DMS153 treated with DMSO at 0.1 percent for 48 hours (cell line): ENCODE measurements at regions not wholly inside any gene's neighbourhood (a gene's known extent, or its start where the extent isn't known, plus 50 kb on each side); places are given as distances from the start of the nearest gene placed in this dataset.

ENCODE experiments used
- DNase-seq: peaks from one replicate; lab custom pipeline; 2025; ENCODE audit not compliant: unreplicated experiment; lab: John Stamatoyannopoulos, UW

DNA sequence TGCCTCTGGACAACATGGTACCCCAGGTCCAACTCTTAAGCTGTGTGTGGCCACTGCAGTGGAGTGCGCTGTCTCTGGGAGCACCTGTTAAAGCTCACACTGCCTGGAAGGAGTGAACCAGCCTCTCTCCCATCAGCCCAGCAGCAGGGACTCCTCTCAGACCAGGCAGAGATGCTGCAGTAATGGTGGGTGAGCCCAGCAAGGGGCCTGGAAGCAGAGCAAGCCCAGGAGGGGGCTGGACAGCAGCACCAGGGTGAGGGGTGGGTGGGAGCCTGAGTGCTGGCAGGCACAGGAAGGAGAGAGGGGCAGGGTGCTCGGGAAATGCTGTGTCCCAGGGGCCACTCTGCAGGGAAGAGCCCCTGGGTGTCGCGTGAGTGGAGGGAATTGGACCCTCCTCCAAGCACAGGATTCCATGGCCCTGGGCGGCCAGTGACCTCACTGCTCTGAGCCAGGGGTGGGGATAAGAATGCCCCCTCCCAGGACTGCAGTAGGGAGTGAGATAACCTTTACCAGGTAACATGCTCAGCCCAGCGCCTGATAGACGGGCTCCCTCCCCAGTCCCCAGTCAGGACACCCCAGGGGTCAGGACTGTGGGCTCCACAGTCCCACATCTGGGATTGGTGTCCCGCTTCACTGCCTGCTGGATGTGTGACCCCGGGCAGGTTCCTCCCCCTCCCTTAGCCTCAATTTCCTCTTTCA is 313.1 kb downstream of the MATN1 start:
- no peak for DNase-seq

DNA sequence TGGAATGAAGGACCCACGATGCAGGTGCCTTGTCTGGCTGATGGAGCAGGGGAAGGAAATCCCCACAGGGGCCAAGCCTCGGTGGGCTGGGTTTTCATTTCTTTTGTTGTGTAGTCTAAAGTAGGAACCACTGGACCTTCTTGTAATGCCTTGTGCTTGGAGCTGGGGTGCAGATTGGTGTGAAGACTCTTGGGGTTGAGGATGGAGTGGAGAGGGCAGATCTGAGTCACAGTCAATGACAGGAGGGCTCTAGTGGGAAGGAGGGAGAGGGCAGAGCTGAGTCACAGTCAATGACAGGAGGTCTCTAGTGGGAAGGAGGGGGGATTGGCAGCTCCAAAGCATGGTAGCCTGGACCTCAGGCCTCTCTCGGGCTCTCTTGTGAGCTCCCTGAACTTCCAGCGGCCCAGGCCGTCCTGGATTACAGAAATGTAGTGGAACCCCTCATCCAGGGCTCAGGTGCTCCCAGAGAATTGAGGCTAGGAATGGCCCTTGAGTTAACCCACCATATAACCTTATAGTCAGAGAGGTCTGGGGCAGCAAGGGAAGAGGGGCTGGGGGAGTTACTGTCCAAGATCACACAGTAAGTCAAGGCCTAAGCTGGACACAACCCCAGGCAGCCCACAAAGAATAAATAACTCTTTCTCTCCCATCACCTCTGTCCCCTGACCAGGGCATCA is 313.8 kb downstream of the MATN1 start:
- DNase-seq = no peak

DNA sequence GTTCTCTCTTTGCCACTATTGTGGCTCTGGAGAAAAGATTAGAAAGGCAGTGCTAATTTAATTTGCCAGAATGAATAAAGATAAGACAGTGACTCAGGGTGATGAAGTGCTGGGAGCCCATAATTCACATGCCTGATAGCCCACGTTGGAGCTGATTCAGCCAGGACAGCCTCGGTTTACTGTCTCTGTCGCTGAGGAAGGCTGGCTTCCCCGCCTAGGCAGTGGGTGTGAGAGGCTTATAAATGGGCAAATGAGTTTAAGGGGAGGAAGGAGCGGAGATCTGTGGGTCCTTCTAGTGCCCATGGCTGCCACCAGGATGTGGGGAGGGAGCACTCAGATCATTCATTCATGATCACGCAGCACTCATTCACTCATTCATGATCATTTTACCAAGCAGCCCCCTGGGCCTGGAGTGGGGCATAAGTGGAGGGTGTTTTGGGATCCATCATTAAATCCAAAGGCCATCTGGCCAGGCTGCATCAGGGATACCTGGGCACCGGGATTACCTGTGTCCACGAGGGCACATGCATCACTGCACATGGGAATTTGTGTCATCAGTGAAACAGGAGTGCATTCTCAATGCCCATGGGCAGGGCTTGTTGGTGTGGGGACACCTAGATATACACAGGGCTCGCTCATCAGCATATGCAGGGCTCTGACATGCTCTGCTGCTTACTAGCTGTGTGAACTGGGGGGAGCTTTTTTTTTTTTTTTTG is 315.4 kb downstream of the MATN1 start:
- DNase-seq = no peak

DNA sequence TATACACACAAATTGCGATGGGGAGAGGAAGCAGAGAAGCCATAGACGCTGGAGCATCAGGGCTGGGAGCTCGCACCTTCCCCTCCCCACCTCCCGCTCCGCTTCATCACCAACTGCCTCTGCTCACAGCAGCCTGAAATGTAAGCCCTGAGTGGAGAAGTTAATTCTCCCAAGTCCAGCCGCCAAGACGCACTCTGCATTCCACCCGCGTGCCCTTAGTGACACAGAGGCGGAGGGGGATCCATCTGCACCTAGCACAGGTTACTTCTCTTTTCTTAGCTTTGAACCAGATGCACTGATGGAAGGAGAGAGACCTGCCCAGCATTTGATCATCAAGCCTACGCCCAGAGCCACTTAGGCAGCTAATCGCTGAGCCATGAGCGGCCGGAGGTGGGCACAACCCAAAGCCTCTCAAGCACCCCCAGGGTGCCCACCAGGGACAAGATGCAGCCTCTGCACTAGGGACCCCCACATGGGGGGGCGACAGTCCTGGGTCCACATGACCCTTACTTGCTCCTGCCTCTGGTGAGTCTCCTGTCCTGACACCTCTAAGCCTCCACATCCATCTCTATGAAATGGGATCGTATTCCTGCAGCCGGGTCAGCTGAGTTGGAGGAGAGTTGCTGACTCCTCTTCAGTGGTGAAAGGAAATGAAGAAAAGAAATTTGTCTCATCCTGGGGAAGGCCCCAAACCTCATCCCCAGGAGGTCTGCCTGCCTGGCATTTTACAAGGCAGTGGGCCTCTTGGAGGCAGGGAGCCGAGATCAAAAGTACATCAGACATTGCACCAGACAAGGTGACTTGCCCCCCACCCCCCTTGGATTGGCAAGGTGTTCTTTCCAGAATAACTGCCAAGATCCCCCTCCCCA is 316.2 kb downstream of the MATN1 start:
- DNase-seq = no peak

DNA sequence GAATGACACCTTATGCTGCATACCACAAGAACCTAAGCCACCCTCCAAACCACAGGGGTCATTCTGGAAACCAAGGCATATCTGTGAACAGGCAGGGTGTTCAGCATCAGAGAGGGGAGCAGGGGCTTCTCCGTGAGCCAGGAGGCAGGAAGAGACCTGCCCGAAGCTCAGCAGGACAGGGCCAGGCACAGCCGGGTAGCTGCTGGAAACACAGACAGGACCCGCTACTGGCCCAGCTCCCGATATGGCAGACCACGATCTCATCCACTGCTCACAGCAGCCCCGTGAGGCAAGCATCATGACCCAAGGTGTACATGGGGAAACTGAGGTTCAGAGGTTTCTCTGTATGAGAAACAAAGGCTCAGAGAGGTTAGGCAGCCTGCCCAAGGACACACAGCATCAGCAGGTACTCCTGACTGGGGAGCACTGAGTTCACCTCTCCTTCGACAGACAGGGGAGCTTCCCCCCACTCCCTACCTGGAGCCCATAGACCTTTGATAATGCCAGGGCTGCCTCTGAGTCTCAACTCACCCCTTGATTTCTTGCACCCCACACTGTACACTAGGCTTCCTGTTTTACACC is 317.7 kb downstream of the MATN1 start:
- no peak for DNase-seq

DNA sequence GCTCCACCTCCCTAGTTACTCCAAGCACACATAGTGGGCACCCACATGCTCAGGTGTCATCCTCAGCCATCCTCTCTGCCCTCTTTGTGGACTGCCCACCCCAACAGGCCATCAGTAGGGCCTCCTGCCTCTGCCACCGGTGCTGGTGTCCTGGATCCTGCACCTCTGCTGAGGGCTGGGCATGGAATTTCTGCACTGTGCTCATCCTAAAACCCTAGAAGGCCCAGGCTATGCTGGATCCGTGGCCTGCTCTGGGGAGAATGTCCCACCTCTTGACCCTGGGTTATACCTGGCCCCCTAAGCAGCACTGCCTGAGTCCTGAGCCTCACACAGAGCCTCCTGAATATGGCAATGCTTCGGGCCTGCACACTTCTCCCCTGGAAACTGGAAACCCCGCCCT is 318.3 kb downstream of the MATN1 start:
- no peak for DNase-seq

DNA sequence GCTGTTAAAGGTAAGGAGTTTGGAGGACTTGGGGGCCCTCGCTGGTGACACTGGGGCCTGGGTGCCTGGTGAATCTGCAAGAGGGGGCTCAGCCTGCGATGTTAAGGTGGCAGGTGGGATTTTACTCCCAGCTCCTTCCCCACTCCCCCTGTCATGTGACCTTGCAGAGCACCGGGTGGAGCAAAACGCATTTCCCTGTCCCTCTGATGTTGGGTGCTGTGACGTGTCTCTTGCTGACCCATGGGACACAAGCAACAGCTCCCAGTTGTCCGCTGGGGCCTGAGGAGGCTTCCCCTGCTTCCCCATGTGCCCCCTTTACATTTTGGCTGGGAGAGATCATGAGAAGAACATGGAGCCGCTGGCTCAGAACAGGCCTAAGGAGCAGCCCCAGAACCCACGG is 319.0 kb downstream of the MATN1 start:
- DNase-seq = no peak

DNA sequence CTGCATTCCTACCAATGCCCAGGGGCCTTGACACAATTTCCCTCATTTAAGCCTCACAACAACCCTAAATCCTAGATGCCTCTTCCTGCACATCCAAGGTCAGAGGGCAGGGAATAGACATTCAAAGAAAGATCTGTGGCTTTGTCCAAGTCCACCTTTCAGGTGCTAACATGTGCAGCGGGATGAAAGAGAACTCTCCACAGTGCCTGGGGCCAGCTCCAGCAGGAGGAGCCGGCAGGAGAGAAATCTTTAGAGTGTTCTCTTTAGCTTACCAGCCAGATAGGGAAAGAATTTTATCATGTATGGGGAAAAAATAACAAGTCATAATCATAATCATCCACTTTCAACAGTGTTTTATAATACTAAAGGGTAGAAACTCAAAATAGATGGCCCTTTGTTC is 319.7 kb downstream of the MATN1 start:
- DNase-seq = no peak

DNA sequence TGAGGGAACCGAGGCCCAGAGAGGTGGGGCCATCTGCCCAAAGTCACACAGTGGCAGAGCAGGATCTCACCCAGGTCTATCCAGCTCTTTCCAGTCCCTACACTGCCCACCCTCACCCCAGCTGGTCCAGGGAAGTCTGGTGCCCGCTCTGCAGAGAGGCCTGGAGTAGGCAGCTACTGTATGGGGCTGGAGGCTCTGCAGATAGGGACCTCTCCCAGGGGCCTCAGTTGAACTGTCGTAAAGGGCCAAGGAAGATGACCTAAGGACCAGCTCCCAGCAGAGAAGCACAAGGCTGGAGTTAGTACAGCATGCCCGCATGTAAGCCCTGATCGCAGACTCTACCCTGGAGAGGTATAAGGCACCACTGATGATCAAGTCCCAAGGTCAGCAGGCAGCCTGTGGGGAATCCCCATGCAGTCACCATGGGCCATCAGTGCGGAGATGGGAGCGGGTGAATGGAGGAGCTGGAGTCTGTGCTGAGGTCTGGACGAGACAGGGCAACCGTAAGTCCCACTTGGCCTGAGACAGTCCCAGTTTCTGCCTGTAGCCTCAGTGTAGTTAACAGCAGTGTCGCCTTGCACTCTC is 320.2 kb downstream of the MATN1 start:
- no peak for DNase-seq

DNA sequence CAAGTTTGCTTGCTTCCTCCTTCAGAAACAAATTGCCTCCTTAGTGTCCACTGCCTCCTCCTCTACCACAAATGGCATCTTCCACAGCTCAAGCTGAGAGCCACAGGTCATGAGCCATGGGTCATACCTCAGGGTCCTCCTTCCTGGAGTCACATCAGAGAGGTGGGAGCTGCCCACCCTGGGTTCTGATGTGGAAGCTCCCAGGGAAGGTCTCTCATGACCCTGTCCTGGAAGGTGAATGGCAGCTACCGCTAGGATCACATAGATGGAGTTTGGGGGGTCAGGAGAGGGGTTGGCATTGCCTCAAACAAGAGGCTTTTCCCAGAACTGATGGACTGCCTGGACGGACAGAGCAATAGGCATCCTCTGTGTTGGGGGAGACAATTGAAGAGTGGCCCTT is 321.4 kb downstream of the MATN1 start:
- no peak for DNase-seq

DNA sequence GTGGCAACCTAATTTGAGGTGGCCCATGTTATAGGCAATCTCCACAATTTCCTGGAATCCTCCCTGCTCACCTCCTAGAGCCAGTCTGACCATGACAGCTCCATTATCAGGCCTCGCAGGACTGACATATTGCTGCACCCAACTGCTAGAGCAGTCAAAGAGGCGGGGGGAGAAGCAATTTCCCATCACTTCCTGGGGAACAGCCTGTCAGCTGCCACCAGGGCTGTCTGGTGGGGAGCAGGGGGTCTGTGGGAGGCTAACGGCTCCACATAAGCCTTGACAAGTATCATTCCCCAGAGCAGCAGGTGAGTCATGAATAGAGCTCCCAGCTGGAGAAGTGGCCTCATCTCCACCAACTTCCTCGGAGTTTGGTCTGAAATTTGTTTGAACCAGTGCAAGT is 322.9 kb downstream of the MATN1 start:
- no peak for DNase-seq

DNA sequence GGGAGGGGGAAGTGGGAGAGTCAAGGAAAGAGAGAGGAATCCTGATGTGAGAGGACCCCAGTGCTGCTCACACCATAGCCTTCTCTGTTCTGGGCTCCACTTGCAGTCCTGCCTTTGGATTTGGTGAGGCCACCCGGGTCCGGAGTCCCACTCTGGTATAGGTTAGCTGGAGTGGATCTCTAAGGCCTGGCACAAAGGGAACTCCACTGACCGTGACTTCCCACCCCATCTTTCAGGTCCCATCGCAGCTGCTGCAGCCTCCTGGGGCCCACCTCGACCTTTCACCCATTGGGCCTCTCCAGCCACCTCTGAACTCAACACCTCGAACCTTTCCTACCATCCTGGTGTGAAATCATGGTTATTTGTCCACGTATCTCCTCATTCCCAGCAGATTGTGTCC is 324.4 kb downstream of the MATN1 start:
- no peak for DNase-seq

DNA sequence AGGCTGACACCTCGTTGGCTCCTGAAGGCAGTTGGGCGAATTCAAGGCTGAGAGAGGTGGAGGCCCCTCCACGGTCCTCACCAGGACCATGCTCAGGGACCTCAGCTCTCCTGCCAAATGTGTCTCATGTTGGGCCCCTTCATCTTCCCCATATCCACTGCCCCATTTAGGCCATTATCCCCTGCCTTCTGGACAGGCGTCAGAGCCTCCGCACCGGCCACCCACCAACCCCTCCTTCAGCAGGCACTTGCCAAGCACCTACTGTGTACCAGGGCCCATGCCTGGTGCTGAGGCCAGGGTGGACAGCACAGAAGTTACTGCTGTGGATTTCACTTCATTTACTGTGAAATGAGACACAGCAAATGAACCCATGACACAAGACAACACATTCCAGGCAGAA is 325.8 kb downstream of the MATN1 start:
- DNase-seq = no peak

DNA sequence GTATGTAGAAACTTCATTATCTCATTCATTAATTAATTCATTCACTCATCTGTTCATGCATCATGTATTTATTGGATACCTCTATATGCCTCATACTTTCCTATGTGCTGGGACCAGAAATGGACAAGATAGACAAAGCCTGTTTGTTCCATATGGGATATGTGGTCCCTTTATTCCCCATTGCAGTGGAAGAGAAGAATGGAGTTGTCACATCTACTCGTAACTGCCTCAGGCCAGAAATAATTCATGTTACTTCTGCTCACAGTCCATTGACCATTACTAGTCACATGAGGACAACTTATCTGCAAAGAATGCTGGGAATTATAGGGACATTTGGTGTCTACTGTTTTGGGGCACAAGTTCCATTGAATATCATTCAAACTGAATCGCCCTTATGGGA is 327.8 kb downstream of the MATN1 start:
- DNase-seq = no peak

DNA sequence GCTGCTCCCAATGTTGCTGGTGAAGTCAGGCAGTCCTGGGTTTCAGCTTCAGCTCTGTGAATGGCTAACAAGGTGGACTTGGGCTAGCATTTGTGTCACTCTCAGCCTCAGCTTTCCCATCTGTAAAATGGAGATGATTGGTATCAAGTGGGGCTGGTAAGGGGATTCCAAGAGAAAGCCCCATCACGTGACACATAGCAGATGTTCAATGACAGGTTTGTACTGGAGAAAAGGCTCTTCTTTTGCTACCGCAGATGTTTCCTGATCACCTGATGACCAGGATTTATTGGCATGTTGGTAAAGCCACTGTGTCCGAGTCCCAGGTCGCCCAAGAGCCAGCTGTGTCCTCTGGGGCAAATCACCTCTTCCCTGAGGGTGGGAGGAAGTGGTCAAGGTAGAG is 335.0 kb downstream of the MATN1 start:
- no peak for DNase-seq

DNA sequence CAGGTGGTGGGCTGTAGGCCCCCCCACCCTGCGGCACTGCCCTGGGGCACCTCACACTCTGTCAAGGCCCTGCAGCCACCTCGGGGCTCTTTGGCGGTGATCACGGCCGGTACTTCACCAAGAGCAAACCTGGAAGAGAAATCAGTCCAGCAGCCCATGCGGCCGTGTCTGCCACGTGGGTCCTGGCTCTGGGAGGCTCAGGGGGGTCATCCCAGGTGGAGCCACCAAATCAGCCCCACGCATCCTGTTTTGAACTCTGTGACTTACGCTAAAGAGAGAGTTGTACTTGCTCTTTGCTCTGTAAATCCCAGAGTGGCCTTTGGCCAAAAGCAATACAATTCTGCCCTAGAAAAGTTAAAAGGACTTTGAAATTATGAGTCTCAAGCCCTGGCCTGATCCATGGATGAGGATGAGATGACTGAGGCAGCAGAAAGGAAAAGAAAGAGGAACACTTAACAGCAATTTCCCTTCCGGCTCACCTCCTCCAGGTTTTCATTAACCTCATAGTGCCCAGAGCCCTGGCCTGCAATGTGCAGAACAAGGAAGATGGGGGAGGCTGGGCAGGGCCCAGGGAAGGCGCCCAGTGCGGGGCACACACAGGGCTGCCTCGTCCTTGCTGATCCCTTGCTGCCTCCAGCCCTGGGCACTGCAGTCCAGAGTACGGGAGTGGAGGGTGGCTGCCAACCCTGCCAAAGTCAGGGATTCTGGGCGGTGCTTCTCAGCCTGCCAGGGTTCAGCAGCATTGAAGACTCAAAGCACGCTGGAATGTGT is 337.0 kb downstream of the MATN1 start:
- DNase-seq = no peak

DNA sequence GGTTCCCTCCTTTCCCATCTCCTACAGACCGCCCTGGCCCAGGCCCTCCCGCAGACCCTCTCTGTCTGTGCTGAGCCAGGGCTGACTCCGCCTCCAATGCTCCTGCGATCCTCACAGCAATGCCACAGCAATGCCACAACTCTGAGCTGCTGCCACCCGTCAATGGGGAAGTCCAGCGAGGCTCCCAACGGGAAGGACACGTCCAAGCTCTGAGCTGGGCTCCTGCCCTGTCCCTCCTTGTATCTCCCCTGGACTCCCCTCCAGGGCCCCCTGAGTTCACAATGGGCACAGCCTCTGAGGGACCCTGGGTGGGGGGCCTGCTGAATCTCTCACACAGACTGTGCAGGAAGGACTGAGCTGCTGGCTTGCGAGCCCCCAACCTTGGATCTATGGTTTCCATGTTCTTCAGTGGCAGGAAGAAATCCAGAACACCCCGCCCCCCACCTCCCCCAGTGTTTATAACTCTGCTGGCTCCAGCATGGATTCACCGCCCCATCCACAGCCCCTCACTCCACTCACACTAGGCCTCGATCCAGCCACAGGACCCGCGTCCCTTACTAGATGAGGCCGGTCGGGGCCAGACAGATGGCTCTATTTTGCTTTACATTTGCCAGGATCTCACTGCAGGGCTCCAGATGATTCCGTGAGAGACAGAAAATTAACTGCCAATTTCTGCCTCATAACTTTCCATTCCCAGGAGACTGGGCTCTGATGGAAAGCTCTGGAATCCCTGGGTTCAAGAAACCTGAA is 338.0 kb downstream of the MATN1 start:
- DNase-seq = no peak

DNA sequence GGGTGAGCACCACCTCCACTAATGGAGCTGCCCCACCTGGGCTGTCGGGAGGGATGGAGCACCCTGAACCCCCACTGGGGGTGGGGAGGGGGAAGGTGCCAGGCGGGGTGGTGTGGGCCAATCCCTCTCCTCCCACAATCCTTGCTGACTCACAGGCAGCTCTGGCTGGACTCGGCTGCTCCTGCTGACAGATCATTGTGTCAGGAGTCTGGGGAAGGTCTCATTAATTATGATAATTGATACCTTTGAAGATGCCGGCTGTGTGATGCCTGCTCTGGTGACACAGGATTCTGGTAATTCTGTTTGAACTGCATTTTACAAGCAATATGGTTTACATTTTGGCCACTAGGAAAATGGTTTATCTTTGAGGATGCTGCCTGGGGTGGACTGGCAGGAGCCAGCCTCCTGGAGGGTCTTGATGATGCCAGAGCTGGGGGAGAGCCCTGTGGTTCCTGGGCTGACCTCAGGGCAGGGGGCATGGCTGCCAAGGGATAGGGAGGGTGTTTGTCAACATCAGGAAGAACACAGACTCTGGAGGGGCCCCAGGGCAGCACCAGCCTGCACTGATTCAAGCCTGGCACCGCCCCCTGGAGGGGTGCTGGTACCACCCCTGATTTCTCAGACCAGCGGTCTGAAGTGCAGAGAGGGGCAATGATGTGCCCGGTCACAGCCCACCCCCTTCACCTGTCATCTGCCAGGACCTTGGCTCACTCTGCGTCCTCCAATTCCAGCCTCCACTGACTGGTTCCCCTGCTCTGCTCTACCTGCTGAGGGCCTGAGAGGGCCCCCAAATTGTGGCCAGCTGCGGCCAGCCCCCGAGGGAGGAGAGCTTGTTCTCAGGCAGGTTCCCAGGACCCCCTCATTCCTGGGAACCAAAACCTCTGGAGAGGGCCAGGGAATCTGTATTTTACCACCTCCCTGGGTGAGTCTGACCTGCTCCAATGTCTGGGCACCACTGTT is 338.8 kb downstream of the MATN1 start:
- DNase-seq = no peak
